D341Med (cell line): ENCODE measurements at regions not wholly inside any gene's neighbourhood (a gene's known extent, or its start where the extent isn't known, plus 50 kb on each side); places are given as distances from the start of the nearest gene placed in this dataset.
A peak's percentile ranks its signal among the peaks of the same experiment; 100 is the strongest.

Source experiments
- DNase-seq: peaks from one replicate; pipeline ENCODE4 v3.0.0; 2012; ENCODE audit warnings: low spot score

DNA sequence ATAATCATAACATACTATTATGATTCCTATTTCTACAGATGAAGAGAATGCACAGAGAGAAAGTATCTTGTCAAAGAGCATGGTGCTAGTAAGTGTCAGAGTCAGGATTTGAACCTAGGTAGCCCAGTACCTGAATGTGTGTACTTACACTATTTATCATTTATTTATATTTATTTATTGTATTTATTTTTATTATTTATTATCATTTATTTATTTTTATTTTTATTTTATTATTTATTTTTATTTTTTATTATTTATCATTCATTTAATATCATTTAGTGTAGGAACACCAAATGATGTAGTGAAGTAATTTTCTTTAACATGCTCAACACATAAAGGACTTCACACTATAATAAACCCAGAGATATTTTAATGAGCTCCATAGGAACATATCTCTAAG lies 209.4 kb upstream of the ZFP42 start:
- no peak for DNase-seq

DNA sequence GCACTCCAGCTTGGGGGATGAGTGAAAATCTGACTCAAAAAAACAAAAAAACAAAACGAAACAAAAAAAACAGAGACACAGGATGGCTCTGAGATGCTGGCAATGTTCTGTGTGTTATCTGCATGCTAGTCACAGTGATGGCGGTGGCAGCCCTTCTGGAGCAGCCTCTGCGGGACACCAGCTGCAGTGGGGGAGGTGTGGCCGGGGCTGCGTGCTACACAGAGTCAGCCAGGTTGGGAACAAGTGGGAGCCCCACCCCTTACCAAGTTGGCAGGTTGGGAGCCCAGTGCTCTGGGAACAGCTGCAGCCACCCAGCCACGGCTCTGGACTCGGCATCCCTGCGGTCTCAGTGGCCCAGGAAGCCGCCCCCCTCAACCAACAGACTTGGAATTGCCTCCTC lies 206.5 kb upstream of the ZFP42 start:
- no peak for DNase-seq

- no peak for DNase-seq
These were observed 199.8 kb upstream of the ZFP42 start for GRCh38 chr4:187795737-187796136.

DNA sequence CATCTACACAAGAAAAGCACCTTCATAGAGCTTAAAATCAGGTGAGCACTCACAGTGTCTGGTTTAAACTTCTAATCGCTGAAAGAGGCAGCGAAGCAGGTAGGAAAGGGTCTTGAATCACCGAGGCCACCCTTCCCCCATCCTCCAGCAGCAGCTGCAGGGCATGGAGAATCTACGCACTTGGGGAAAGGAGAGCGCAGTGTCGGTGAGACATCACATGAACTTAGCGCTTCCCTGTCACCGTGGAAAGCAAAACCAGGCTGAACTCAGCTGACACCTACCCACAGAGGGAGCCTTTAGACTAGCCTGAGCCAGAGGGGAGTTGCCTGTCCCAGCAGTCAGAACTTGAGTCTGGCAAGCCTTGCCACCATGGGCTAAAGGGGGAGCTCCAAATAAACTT lies 197.2 kb upstream of the ZFP42 start:
- no peak for DNase-seq

DNA sequence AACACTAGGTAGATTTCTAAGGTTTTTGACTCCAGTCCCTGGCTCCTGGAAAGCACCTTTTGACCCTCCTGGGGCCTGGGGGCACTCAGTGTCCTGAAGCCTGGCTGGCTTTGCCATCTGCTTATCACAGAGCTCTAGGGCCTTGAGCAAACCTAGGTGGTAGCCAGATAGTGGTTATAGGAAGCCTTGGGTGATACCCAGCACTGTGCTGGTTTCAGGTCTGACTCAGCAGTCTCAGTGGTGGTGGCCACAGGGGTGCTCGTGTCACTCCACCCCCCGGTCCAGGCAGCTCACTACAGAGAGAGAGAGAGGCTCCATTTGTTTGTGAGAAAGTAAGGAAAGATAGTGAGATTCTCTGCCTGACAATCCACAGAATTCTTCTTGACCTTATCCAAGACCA lies 195.8 kb upstream of the ZFP42 start:
- DNase-seq = no peak

- no peak for DNase-seq
These were observed 184.0 kb upstream of the ZFP42 start for GRCh38 chr4:187811591-187811990.

- no peak for DNase-seq
These were observed 180.7 kb upstream of the ZFP42 start for GRCh38 chr4:187814737-187815465.

- no peak for DNase-seq
These were observed 168.8 kb upstream of the ZFP42 start for GRCh38 chr4:187826725-187827124.

- no peak for DNase-seq
These were observed 167.9 kb upstream of the ZFP42 start for GRCh38 chr4:187827631-187828030.

GRCh38 chr4:187839765-187840164 lies 155.8 kb upstream of the ZFP42 start:
- DNase-seq = no peak

GRCh38 chr4:187840814-187841213 lies 154.8 kb upstream of the ZFP42 start:
- no peak for DNase-seq

GRCh38 chr4:187849556-187850225 lies 145.9 kb upstream of the ZFP42 start:
- DNase-seq = peak; percentile 80

DNA sequence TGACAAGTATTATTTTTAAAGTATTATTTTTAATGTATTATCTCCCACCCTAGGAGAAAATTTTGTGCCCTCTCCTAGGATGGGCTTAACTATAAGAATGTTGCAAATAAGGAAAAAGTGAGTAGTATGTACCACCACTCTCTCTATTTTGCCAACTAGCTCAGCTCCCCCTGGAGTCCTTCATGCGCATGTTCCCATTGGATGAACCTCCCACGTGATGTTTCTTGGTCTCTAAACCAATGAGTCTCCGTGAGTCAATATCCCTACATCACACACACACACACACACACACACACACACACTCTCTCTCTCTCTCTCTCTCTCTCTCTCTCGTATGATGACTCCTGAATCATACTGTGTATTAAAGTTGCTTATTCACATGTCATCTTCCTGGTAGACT lies 129.7 kb upstream of the ZFP42 start:
- no peak for DNase-seq

DNA sequence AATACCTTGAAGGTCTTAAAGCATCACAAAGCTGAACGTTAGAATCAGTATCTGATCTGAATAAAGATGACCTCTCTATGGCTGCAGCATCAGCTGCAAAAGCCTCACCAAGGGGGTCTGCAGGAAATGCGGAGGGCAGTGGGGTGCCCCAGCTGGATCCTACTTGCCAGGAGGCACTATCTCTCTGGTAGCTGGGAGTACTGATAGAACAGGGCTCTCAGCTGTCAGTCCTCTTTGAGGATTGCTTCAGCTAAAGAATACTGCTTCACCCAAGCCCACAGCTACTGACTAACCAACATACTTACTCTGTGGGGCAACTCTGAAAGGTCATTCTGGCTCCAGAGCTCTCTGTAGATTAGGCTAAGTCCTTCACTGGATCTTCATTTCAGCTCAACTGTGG lies 112.5 kb upstream of the ZFP42 start:
- DNase-seq = no peak

- DNase-seq = no peak
These were observed 111.6 kb upstream of the ZFP42 start for GRCh38 chr4:187883836-187884475.

- DNase-seq = no peak
These were observed 107.7 kb upstream of the ZFP42 start for GRCh38 chr4:187887906-187888305.

GRCh38 chr4:187889651-187890050 lies 105.9 kb upstream of the ZFP42 start:
- DNase-seq = no peak

DNA sequence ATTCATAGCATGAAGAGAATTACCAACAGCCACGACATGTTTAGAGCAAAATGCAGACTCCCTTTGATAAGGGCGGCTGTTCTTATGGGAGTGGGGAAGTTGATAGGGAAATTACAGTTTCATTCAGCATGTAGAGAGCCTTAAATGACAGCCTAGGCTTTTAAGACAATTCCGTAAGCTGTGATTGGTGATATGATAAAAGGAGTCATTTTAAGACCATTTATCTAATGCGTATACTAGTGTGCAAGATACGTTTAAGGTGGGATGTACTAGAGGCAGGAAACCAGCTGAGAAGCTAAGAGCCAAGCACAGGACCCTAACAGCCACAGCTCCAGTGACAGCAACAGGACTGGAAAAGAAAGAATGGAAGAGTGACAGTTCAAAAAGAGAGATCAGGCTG lies 102.2 kb upstream of the ZFP42 start:
- DNase-seq = no peak

GRCh38 chr4:187903106-187903505 lies 92.5 kb upstream of the ZFP42 start:
- DNase-seq = no peak

DNA sequence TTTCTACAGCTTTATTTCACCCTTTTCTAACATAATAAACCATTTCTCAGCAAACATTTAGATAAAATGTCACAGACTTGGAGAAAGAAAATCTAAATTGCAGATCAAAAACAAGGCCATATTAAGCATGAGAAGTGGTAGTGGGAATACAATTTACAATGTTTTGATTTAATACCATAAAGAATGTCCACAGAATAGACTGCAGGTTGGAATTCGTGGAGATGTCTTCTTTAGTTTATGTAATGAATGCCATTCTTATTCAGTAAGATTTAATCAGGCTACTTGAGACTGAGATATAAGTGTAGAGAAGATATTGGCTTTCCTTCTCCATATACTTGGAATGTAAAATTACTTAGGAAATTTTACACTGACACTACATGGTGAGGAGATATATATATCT lies 91.9 kb upstream of the ZFP42 start:
- DNase-seq = no peak

DNA sequence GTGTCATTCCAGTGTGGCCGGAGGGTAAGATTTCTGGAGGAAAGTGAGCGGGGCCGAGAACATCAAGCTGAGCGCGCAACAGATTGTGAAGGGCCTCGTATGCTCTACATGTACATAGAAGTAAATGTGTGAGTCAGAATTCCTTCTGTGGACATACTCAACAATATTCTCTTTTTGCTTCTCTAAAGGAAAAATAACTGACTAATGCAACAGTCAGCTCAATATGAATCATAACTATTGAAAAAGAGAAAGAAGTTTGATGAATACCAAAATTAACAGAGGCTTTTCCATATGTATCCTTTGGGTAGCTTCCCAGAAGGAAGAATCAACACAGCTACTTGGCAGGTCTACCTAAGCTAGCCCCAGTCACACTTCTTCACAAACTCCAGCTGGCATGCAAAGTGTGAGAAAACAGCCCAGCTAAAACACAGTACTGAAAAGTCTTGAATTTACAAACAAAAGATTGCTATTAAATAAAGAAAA lies 87.5 kb upstream of the ZFP42 start:
- DNase-seq = no peak

- no peak for DNase-seq
These were observed 86.8 kb upstream of the ZFP42 start for GRCh38 chr4:187908731-187909130.

GRCh38 chr4:187910741-187911140 lies 84.8 kb upstream of the ZFP42 start:
- no peak for DNase-seq
